ENCODE measurements at regions not wholly inside any gene's neighbourhood (a gene's known extent, or its start where the extent isn't known, plus 50 kb on each side); places are given as distances from the start of the nearest gene placed in this dataset.

- DNase-seq (ENCODE audit: low read depth) = no peak
- no peak overlapping the region for H3K4me3 ChIP-seq (replicated peaks; ENCODE audit: low read depth, low read length)
- TF ChIP-seq CTCF (IDR thresholded peaks at IDR 0.05; ENCODE audit: low read length, missing control alignments) = no peak
Measured at GRCh38 chr16:51461255-51461654, 310.2 kb upstream of the SALL1 start.

GRCh38 chr16:51458356-51459140, 307.5 kb upstream of the SALL1 start:
- TF ChIP-seq CTCF (IDR thresholded peaks at IDR 0.05; ENCODE audit: low read length, missing control alignments) = no peak
- DNase-seq (ENCODE audit: low read depth) = no peak
- H3K4me3 ChIP-seq (replicated peaks; ENCODE audit: low read depth, low read length) = no peak overlapping the region

- no peak for DNase-seq (ENCODE audit: low read depth)
- no peak overlapping the region for H3K4me3 ChIP-seq (replicated peaks; ENCODE audit: low read depth, low read length)
- no peak for TF ChIP-seq CTCF (IDR thresholded peaks at IDR 0.05; ENCODE audit: low read length, missing control alignments)
Measured at GRCh38 chr16:51457775-51458174, 306.7 kb upstream of the SALL1 start.

- DNase-seq (ENCODE audit: low read depth) = no peak
- TF ChIP-seq CTCF (IDR thresholded peaks at IDR 0.05; ENCODE audit: low read length, missing control alignments) = no peak
- no peak overlapping the region for H3K4me3 ChIP-seq (replicated peaks; ENCODE audit: low read depth, low read length)
Measured at GRCh38 chr16:51455398-51455797, 304.3 kb upstream of the SALL1 start.

GRCh38 chr16:51453251-51453650, 302.2 kb upstream of the SALL1 start:
- no peak for TF ChIP-seq CTCF (IDR thresholded peaks at IDR 0.05; ENCODE audit: low read length, missing control alignments)
- H3K4me3 ChIP-seq (replicated peaks; ENCODE audit: low read depth, low read length) = no peak overlapping the region
- no peak for DNase-seq (ENCODE audit: low read depth)

- TF ChIP-seq CTCF (IDR thresholded peaks at IDR 0.05; ENCODE audit: low read length, missing control alignments) = no peak
- H3K4me3 ChIP-seq (replicated peaks; ENCODE audit: low read depth, low read length) = no peak overlapping the region
- DNase-seq (ENCODE audit: low read depth) = no peak
Measured at GRCh38 chr16:51450909-51451308, 299.8 kb upstream of the SALL1 start.

GRCh38 chr16:51450376-51450775, 299.3 kb upstream of the SALL1 start:
- no peak for DNase-seq (ENCODE audit: low read depth)
- TF ChIP-seq CTCF (IDR thresholded peaks at IDR 0.05; ENCODE audit: low read length, missing control alignments) = no peak

More at GRCh38 chr16:51450376-51450775, 299.3 kb upstream of the SALL1 start:
- H3K4me3 ChIP-seq (replicated peaks; ENCODE audit: low read depth, low read length) = no peak overlapping the region

All from fibroblast of pulmonary artery (primary cell).